ENCODE measurements at regions not wholly inside any gene's neighbourhood (a gene's known extent, or its start where the extent isn't known, plus 50 kb on each side); places are given as distances from the start of the nearest gene placed in this dataset.

GRCh38 chr14:29453045-29453444 is 474.6 kb downstream of the PRKD1 start:
- no peak overlapping the region for H3K4me3 Mint-ChIP-seq (ENCODE audit: unreplicated experiment)
- DNase-seq (ENCODE audit: extremely low spot score, unreplicated experiment) = no peak
- no peaks in the 10 kb centered on the region for H3K9me3 Mint-ChIP-seq (ENCODE audit: unreplicated experiment)
- H3K36me3 Mint-ChIP-seq (ENCODE audit: unreplicated experiment) = no peaks in the 10 kb centered on the region
- TF ChIP-seq, protein P1, sequence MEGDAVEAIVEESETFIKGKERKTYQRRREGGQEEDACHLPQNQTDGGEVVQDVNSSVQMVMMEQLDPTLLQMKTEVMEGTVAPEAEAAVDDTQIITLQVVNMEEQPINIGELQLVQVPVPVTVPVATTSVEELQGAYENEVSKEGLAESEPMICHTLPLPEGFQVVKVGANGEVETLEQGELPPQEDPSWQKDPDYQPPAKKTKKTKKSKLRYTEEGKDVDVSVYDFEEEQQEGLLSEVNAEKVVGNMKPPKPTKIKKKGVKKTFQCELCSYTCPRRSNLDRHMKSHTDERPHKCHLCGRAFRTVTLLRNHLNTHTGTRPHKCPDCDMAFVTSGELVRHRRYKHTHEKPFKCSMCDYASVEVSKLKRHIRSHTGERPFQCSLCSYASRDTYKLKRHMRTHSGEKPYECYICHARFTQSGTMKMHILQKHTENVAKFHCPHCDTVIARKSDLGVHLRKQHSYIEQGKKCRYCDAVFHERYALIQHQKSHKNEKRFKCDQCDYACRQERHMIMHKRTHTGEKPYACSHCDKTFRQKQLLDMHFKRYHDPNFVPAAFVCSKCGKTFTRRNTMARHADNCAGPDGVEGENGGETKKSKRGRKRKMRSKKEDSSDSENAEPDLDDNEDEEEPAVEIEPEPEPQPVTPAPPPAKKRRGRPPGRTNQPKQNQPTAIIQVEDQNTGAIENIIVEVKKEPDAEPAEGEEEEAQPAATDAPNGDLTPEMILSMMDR (IDR thresholded peaks at IDR 0.05) = no peak
- no peaks in the 10 kb centered on the region for H3K27me3 Mint-ChIP-seq (ENCODE audit: unreplicated experiment)
- H3K4me1 Mint-ChIP-seq (ENCODE audit: unreplicated experiment) = no peaks in the 10 kb centered on the region
- H3K27ac Mint-ChIP-seq (ENCODE audit: unreplicated experiment) = no peak overlapping the region

DNA sequence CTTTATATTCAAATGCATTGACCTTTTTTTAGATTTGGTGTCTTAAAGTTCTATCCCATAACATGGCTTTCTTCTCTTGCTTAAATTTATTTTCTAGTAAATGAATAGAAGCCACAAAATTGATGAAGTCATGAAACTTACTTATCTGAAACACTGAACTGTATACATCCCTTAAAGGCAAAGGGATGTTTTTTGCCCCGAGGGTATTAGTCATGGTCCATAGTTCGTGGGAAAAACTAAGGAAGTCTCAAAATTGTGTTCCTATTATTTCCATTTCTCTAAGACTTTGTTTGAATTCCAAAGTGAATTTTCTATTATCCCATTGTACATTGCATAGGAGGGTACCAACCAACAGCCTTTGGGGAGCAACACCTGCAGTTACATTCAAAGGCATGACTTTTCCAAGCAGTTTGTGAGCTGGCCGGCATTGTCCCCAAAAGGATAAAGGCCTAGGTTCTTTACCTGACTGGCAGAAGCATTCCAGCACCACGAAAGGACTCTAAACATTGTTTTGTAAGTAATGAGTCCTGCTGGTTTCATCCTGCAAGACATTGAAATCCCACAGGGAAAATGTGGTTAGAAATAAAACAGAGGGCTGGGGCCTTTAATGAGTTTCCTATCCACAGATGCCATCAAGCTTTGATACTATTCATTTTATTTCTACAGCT is 473.5 kb downstream of the PRKD1 start:
- Mint-ChIP-seq H3K4me3 (ENCODE audit: unreplicated experiment) (no peak overlapping the region), H3K27me3 (ENCODE audit: unreplicated experiment) (no peaks in the 10 kb centered on the region)
- no peak for DNase-seq (ENCODE audit: extremely low spot score, unreplicated experiment)

GRCh38 chr14:29458547-29458946 is 469.1 kb downstream of the PRKD1 start:
- no peaks in the 10 kb centered on the region for H3K9me3 Mint-ChIP-seq (ENCODE audit: unreplicated experiment)
- no peak for DNase-seq (ENCODE audit: extremely low spot score, unreplicated experiment)
- H3K27me3 Mint-ChIP-seq (ENCODE audit: unreplicated experiment) = no peaks in the 10 kb centered on the region
- H3K4me1 Mint-ChIP-seq (ENCODE audit: unreplicated experiment) = no peaks in the 10 kb centered on the region
- H3K4me3 Mint-ChIP-seq (ENCODE audit: unreplicated experiment) = no peak overlapping the region
- TF ChIP-seq, protein P1 (IDR thresholded peaks at IDR 0.05) = no peak
- H3K27ac Mint-ChIP-seq (ENCODE audit: unreplicated experiment) = no peak overlapping the region
- H3K36me3 Mint-ChIP-seq (ENCODE audit: unreplicated experiment) = no peaks in the 10 kb centered on the region

More for the DNA sequence above, 473.5 kb downstream of the PRKD1 start:
- no peak overlapping the region for H3K27ac Mint-ChIP-seq (ENCODE audit: unreplicated experiment)
- H3K36me3 Mint-ChIP-seq (ENCODE audit: unreplicated experiment) = no peaks in the 10 kb centered on the region
- no peaks in the 10 kb centered on the region for H3K4me1 Mint-ChIP-seq (ENCODE audit: unreplicated experiment)
- no peaks in the 10 kb centered on the region for H3K9me3 Mint-ChIP-seq (ENCODE audit: unreplicated experiment)
- TF ChIP-seq, protein P1 (IDR thresholded peaks at IDR 0.05) = no peak

DNA sequence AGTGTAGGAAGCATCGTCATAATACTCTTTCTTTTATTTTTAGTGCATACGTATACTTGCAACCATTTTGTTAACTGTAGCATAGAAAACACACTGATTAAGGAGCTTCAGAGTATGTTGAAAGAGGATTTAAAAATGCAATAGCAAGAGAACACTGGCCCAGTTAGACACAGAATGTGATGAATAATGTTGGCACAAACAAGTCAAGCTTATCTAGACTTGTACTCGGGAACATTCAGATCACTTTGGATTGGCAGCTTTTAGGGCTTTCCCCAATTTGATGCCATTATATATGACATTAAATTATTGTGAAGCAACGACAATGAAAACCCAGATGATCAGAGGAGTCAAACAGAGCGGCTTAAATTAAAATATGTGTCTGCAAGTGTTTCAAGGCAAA is 468.1 kb downstream of the PRKD1 start:
- no peak overlapping the region for H3K27ac Mint-ChIP-seq (ENCODE audit: unreplicated experiment)
- DNase-seq (ENCODE audit: extremely low spot score, unreplicated experiment) = no peak
- H3K36me3 Mint-ChIP-seq (ENCODE audit: unreplicated experiment) = no peaks in the 10 kb centered on the region
- H3K9me3 Mint-ChIP-seq (ENCODE audit: unreplicated experiment) = no peaks in the 10 kb centered on the region
- H3K4me3 Mint-ChIP-seq (ENCODE audit: unreplicated experiment) = no peak overlapping the region
- TF ChIP-seq, protein P1 (IDR thresholded peaks at IDR 0.05) = no peak
- peaks cover 2% of the 10 kb centered on the region for H3K27me3 Mint-ChIP-seq (ENCODE audit: unreplicated experiment)
- H3K4me1 Mint-ChIP-seq (ENCODE audit: unreplicated experiment) = no peaks in the 10 kb centered on the region

DNA sequence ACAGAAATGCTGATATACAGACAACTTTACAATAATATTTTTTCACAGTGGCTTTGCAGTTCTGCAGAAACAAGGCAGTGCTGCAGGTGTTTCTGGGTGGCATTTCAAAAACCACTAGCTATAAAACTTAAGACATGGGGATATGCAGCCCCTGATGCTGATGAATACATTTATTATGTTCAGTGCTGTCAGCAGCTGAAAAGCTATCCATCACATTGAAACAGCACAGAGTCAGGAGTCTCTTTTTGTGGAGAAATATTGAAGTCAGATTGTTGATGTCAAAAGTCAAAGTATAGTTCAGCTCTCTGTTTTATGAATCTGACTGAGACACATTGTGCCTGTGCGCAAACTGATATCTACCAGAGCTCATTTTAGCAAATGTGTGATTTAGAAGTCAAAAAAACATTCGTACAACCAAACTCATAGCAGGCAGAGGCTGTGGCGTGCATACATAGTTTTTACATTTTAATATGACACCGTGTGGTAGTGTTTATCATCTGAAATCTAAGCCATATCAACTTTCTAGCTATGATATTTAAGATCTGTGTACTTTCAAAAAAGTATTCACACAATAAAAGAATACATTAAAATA is 467.6 kb downstream of the PRKD1 start:
- H3K36me3 Mint-ChIP-seq (ENCODE audit: unreplicated experiment) = no peaks in the 10 kb centered on the region
- TF ChIP-seq, protein P1 (IDR thresholded peaks at IDR 0.05) = no peak
- H3K9me3 Mint-ChIP-seq (ENCODE audit: unreplicated experiment) = no peaks in the 10 kb centered on the region
- peaks cover 5% of the 10 kb centered on the region for H3K27me3 Mint-ChIP-seq (ENCODE audit: unreplicated experiment)
- H3K4me1 Mint-ChIP-seq (ENCODE audit: unreplicated experiment) = no peaks in the 10 kb centered on the region
- DNase-seq (ENCODE audit: extremely low spot score, unreplicated experiment) = no peak
- H3K27ac Mint-ChIP-seq (ENCODE audit: unreplicated experiment) = no peak overlapping the region
- H3K4me3 Mint-ChIP-seq (ENCODE audit: unreplicated experiment) = no peak overlapping the region
